Parathyroid adenoma (tissue), 2 donors: ENCODE measurements at regions not wholly inside any gene's neighbourhood (a gene's known extent, or its start where the extent isn't known, plus 50 kb on each side); places are given as distances from the start of the nearest gene placed in this dataset.

Experiments
- H2AFZ ChIP-seq: fragments of 300-600 bp; sonication (generic); one replicate; pipeline ENCODE4 v1.7.0; 2017; ENCODE audit warnings: antibody characterized with exemption, mild to moderate bottlenecking
- H3K27ac ChIP-seq: fragments of 300-600 bp; sonication (generic); one replicate; pipeline ENCODE4 v1.7.0; 2017
- H3K27me3 ChIP-seq: fragments of 300-600 bp; sonication (generic); one replicate; pipeline ENCODE4 v1.7.0; 2017; ENCODE audit warnings: low read length; ENCODE audit not compliant: control insufficient read depth, insufficient read depth
- H3K36me3 ChIP-seq: fragments of 300-600 bp; sonication (generic); one replicate; pipeline ENCODE4 v1.7.0; 2017; ENCODE audit warnings: low read length; ENCODE audit not compliant: control insufficient read depth, insufficient read depth
- H3K4me1 ChIP-seq: fragments of 300-600 bp; sonication (generic); one replicate; pipeline ENCODE4 v1.7.0; 2017; ENCODE audit warnings: control low read depth
- H3K4me2 ChIP-seq: fragments of 300-600 bp; sonication (generic); one replicate; pipeline ENCODE4 v1.7.0; 2017; ENCODE audit warnings: low read length
- H3K4me3 ChIP-seq: fragments of 300-600 bp; sonication (generic); one replicate; pipeline ENCODE4 v1.7.0; 2017; ENCODE audit warnings: low read depth, low read length
- H3K79me2 ChIP-seq: fragments of 300-600 bp; sonication (generic); one replicate; pipeline ENCODE4 v1.7.0; 2017; ENCODE audit warnings: control low read depth
- H3K9ac ChIP-seq: fragments of 300-600 bp; sonication (generic); one replicate; pipeline ENCODE4 v1.7.0; 2017; ENCODE audit warnings: mild to moderate bottlenecking
- H3K9me3 ChIP-seq: fragments of 300-600 bp; sonication (generic); one replicate; pipeline ENCODE4 v1.7.0; 2017; ENCODE audit warnings: low read length; ENCODE audit not compliant: control insufficient read depth
- CTCF ChIP-seq: fragments of 300-600 bp; sonication (generic); IDR thresholded peaks from one replicate; pipeline ENCODE4 v1.7.0; 2017; ENCODE audit warnings: antibody characterized with exemption, mild to moderate bottlenecking
- donor health status: primary hyperparathyroidism.

- Histone ChIP-seq H3K27me3 (no peaks in the 10 kb centered on the region), H3K79me2 (no peaks in the 10 kb centered on the region), H3K9me3 (no peaks in the 10 kb centered on the region), H3K4me2 (no peak overlapping the region), H3K4me3 (no peak overlapping the region), H3K36me3 (no peaks in the 10 kb centered on the region), H3K9ac (no peak overlapping the region), H3K27ac (no peak overlapping the region), H2AFZ (no peak overlapping the region), H3K4me1 (no peaks in the 10 kb centered on the region)
- TF ChIP-seq CTCF = no peak
These were observed 107.5 kb downstream of the NDFIP1 start for GRCh38 chr5:142215915-142216681.

- no peaks in the 10 kb centered on the region for H3K4me1 ChIP-seq
- no peaks in the 10 kb centered on the region for H3K36me3 ChIP-seq
- H3K79me2 ChIP-seq = no peaks in the 10 kb centered on the region
- no peak overlapping the region for H3K4me2 ChIP-seq
- no peaks in the 10 kb centered on the region for H3K9me3 ChIP-seq
- no peak for TF ChIP-seq CTCF
- no peaks in the 10 kb centered on the region for H3K27me3 ChIP-seq
- H3K4me3 ChIP-seq = no peak overlapping the region
- H2AFZ ChIP-seq = no peak overlapping the region
- H3K27ac ChIP-seq = no peak overlapping the region
- no peak overlapping the region for H3K9ac ChIP-seq
These were observed 104.5 kb downstream of the NDFIP1 start for GRCh38 chr5:142213077-142213476.

- Histone ChIP-seq H3K27ac (no peak overlapping the region), H3K9me3 (no peaks in the 10 kb centered on the region), H3K27me3 (no peaks in the 10 kb centered on the region), H3K4me1 (no peaks in the 10 kb centered on the region), H3K4me3 (no peak overlapping the region), H3K4me2 (no peak overlapping the region), H3K79me2 (no peaks in the 10 kb centered on the region), H2AFZ (no peak overlapping the region), H3K36me3 (no peaks in the 10 kb centered on the region), H3K9ac (no peak overlapping the region)
- TF ChIP-seq CTCF = no peak
These were observed 103.3 kb downstream of the NDFIP1 start for GRCh38 chr5:142211918-142212317.

GRCh38 chr5:142210864-142211412 lies 102.4 kb downstream of the NDFIP1 start:
- Histone ChIP-seq H3K79me2 (no peaks in the 10 kb centered on the region), H2AFZ (no peak overlapping the region), H3K4me1 (no peaks in the 10 kb centered on the region), H3K36me3 (no peaks in the 10 kb centered on the region), H3K27me3 (no peaks in the 10 kb centered on the region), H3K4me2 (no peak overlapping the region), H3K27ac (no peak overlapping the region), H3K9ac (no peak overlapping the region), H3K9me3 (no peaks in the 10 kb centered on the region), H3K4me3 (no peak overlapping the region)
- no peak for TF ChIP-seq CTCF

GRCh38 chr5:142210011-142210410 lies 101.4 kb downstream of the NDFIP1 start:
- no peak overlapping the region for H3K9ac ChIP-seq
- TF ChIP-seq CTCF = no peak
- no peaks in the 10 kb centered on the region for H3K9me3 ChIP-seq
- H3K79me2 ChIP-seq = no peaks in the 10 kb centered on the region
- H3K27me3 ChIP-seq = no peaks in the 10 kb centered on the region
- H3K4me3 ChIP-seq = no peak overlapping the region
- no peaks in the 10 kb centered on the region for H3K36me3 ChIP-seq
- H3K4me1 ChIP-seq = no peaks in the 10 kb centered on the region
- no peak overlapping the region for H3K27ac ChIP-seq
- no peak overlapping the region for H3K4me2 ChIP-seq
- H2AFZ ChIP-seq = no peak overlapping the region
